ENCODE measurements at regions not wholly inside any gene's neighbourhood (a gene's known extent, or its start where the extent isn't known, plus 50 kb on each side); places are given as distances from the start of the nearest gene placed in this dataset.
"Not testable (repeated sequence)": the region's sequence is repeated elsewhere in the genome, so short reads cannot be mapped to it uniquely, and the experiment has no call there.

- no peak overlapping the region for H2AFZ ChIP-seq (ENCODE audit: low read length)
- H3K4me3 ChIP-seq (ENCODE audit: low read length): no peak overlapping the region
- no peaks in the 10 kb centered on the region for H3K4me1 ChIP-seq (ENCODE audit: low read length)
- H4K20me1 ChIP-seq (ENCODE audit: insufficient read depth, low read length): no peaks in the 10 kb centered on the region
- H3K27me3 ChIP-seq (replicated peaks; ENCODE audit: insufficient read depth, low read length): no peaks in the 10 kb centered on the region
- H3K27ac ChIP-seq (ENCODE audit: low read length): no peak overlapping the region
- no peaks in the 10 kb centered on the region for H3F3A ChIP-seq (ENCODE audit: insufficient read depth, low read length)
- no peak overlapping the region for H3K9ac ChIP-seq (ENCODE audit: low read length)
- no peaks in the 10 kb centered on the region for H3K9me2 ChIP-seq (replicated peaks; ENCODE audit: insufficient read depth, low read length)
- no peaks in the 10 kb centered on the region for H3K9me3 ChIP-seq (replicated peaks; ENCODE audit: insufficient read depth, low read length)
- no peaks in the 10 kb centered on the region for H3K79me2 ChIP-seq (ENCODE audit: low read length)
- DNase-seq: no peak
- TF ChIP-seq EZH2phosphoT487 (IDR thresholded peaks at IDR 0.05; ENCODE audit: low read length) (no peak), CTCF (IDR thresholded peaks at IDR 0.05; ENCODE audit: low read length) (no peak), EZH2 (optimal IDR thresholded peaks at IDR 0.05; ENCODE audit: low read depth, low read length) (no peak)
- H3K36me3 ChIP-seq (replicated peaks; ENCODE audit: insufficient read depth, low read length): no peaks in the 10 kb centered on the region
- no peak overlapping the region for H3K4me2 ChIP-seq (ENCODE audit: low read depth, low read length)
Observed at GRCh38 chr6:978937-979685, 286.2 kb upstream of the EXOC2 start.

GRCh38 chr6:977226-977625 is 284.3 kb upstream of the EXOC2 start:
- H3K36me3 ChIP-seq (replicated peaks; ENCODE audit: insufficient read depth, low read length); H3K27ac ChIP-seq (ENCODE audit: low read length); H3K9me2 ChIP-seq (replicated peaks; ENCODE audit: insufficient read depth, low read length); H3K27me3 ChIP-seq (replicated peaks; ENCODE audit: insufficient read depth, low read length); H2AFZ ChIP-seq (ENCODE audit: low read length); H4K20me1 ChIP-seq (ENCODE audit: insufficient read depth, low read length); H3K4me3 ChIP-seq (ENCODE audit: low read length); H3K4me2 ChIP-seq (ENCODE audit: low read depth, low read length); H3F3A ChIP-seq (ENCODE audit: insufficient read depth, low read length); H3K4me1 ChIP-seq (ENCODE audit: low read length); H3K79me2 ChIP-seq (ENCODE audit: low read length); H3K9me3 ChIP-seq (replicated peaks; ENCODE audit: insufficient read depth, low read length); DNase-seq; H3K9ac ChIP-seq (ENCODE audit: low read length): not testable (repeated sequence)

- Histone ChIP-seq H3K4me1 (ENCODE audit: low read length) (no peaks in the 10 kb centered on the region), H3K27me3 (replicated peaks; ENCODE audit: insufficient read depth, low read length) (no peaks in the 10 kb centered on the region), H3K9me2 (replicated peaks; ENCODE audit: insufficient read depth, low read length) (no peaks in the 10 kb centered on the region), H3K36me3 (replicated peaks; ENCODE audit: insufficient read depth, low read length) (no peaks in the 10 kb centered on the region), H3K9me3 (replicated peaks; ENCODE audit: insufficient read depth, low read length) (no peaks in the 10 kb centered on the region), H3K4me3 (ENCODE audit: low read length) (no peak overlapping the region), H3K4me2 (ENCODE audit: low read depth, low read length) (no peak overlapping the region), H4K20me1 (ENCODE audit: insufficient read depth, low read length) (no peaks in the 10 kb centered on the region), H3K9ac (ENCODE audit: low read length) (no peak overlapping the region), H2AFZ (ENCODE audit: low read length) (no peak overlapping the region), H3K79me2 (ENCODE audit: low read length) (no peaks in the 10 kb centered on the region), H3F3A (ENCODE audit: insufficient read depth, low read length) (no peaks in the 10 kb centered on the region), H3K27ac (ENCODE audit: low read length) (no peak overlapping the region)
- no peak for DNase-seq
- TF ChIP-seq CTCF (IDR thresholded peaks at IDR 0.05; ENCODE audit: low read length) (no peak), EZH2 (optimal IDR thresholded peaks at IDR 0.05; ENCODE audit: low read depth, low read length) (no peak), EZH2phosphoT487 (IDR thresholded peaks at IDR 0.05; ENCODE audit: low read length) (no peak)
Observed at GRCh38 chr6:971981-972640, 279.2 kb upstream of the EXOC2 start.

DNA sequence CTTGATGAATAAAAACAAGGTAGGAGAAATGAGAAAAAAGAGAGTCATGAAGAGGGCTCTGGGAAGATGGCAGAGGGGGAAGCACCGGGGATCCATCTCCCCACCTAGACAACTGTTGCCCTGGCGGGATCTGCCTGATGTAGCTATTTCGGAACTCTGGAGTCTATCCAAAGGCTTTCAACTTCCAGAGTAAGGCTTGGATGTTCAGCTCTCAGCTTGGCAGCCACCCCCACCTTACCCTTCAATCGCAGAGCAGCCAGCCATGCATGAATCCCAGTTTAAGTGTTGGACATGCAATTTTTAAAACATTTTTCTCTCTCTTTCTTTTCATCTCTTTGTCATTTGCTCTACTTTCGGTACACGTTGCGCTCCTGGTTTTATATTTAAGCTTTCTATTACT is 275.9 kb upstream of the EXOC2 start:
- no peak overlapping the region for H3K4me2 ChIP-seq (ENCODE audit: low read depth, low read length)
- TF ChIP-seq CTCF (IDR thresholded peaks at IDR 0.05; ENCODE audit: low read length) (no peak), EZH2 (optimal IDR thresholded peaks at IDR 0.05; ENCODE audit: low read depth, low read length) (no peak), EZH2phosphoT487 (IDR thresholded peaks at IDR 0.05; ENCODE audit: low read length) (no peak)
- H3K4me3 ChIP-seq (ENCODE audit: low read length): no peak overlapping the region
- no peak for DNase-seq
- no peak overlapping the region for H3K9ac ChIP-seq (ENCODE audit: low read length)
- H4K20me1 ChIP-seq (ENCODE audit: insufficient read depth, low read length): no peaks in the 10 kb centered on the region
- H3K79me2 ChIP-seq (ENCODE audit: low read length): no peaks in the 10 kb centered on the region
- no peaks in the 10 kb centered on the region for H3K36me3 ChIP-seq (replicated peaks; ENCODE audit: insufficient read depth, low read length)
- no peak overlapping the region for H3K27ac ChIP-seq (ENCODE audit: low read length)
- no peaks in the 10 kb centered on the region for H3K9me2 ChIP-seq (replicated peaks; ENCODE audit: insufficient read depth, low read length)
- H3K4me1 ChIP-seq (ENCODE audit: low read length): no peaks in the 10 kb centered on the region
- no peak overlapping the region for H2AFZ ChIP-seq (ENCODE audit: low read length)
- no peaks in the 10 kb centered on the region for H3F3A ChIP-seq (ENCODE audit: insufficient read depth, low read length)
- H3K9me3 ChIP-seq (replicated peaks; ENCODE audit: insufficient read depth, low read length): no peaks in the 10 kb centered on the region
- no peaks in the 10 kb centered on the region for H3K27me3 ChIP-seq (replicated peaks; ENCODE audit: insufficient read depth, low read length)

Data from MM.1S (cell line).